GM12878 (cell line): ENCODE measurements at regions not wholly inside any gene's neighbourhood (a gene's known extent, or its start where the extent isn't known, plus 50 kb on each side); places are given as distances from the start of the nearest gene placed in this dataset.

Experiments used
- BCLAF1 ChIP-seq: fragments of 450-650 bp; IDR thresholded peaks from 2 replicates; pipeline ENCODE4 v1.6.1; 2017; ENCODE audit warnings: antibody characterized with exemption, mild to moderate bottlenecking, moderate library complexity
- CHD2 ChIP-seq: IDR thresholded peaks from 2 replicates; pipeline ENCODE4 v1.6.1; 2011; ENCODE audit warnings: low read depth, low read length, improper control_type of control experiment, borderline replicate concordance
- EED ChIP-seq: sonication (generic); IDR thresholded peaks from 2 replicates; pipeline ENCODE4 v1.6.1; 2016; ENCODE audit warnings: antibody characterized with exemption, low read depth
- EGR1 ChIP-seq, 2 experiments: IDR thresholded peaks; 1 replicate in 1 of 2; 2 replicates in 1 of 2; pipeline ENCODE4 v1.6.1; 2011 to 2012; ENCODE audit warnings: low read depth in 2 of 2, low read length in 2 of 2, borderline replicate concordance in 1 of 2, mild to moderate bottlenecking in 1 of 2, moderate library complexity in 1 of 2
- LARP7 ChIP-seq: fragments of 450-650 bp; IDR thresholded peaks from 2 replicates; pipeline ENCODE4 v1.6.1; 2017; ENCODE audit warnings: mild to moderate bottlenecking
- TCF7 ChIP-seq: IDR thresholded peaks from 2 replicates; pipeline ENCODE4 v1.6.1; 2014; ENCODE audit warnings: antibody characterized with exemption, borderline replicate concordance
- TF ChIP-seq, protein P1 (sequence below), 3 experiments: IDR thresholded peaks in 2 of 3; conservative IDR thresholded peaks in 1 of 3; 2 replicates each; pipeline ENCODE4 v1.5.1; 2011; ENCODE audit warnings: low read depth in 3 of 3, low read length in 3 of 3, mild to moderate bottlenecking in 3 of 3, control low read depth in 2 of 3, moderate library complexity in 2 of 3, inconsistent platforms in 1 of 3, mixed read lengths in 1 of 3; ENCODE audit not compliant: control insufficient read depth in 2 of 3, insufficient read depth in 1 of 3; ENCODE audit errors: extremely low read depth in 1 of 3
- TF ChIP-seq, protein P2 (sequence below): IDR thresholded peaks from 2 replicates; pipeline ENCODE4 v1.6.1; 2011; ENCODE audit warnings: low read depth, low read length, improper control_type of control experiment, borderline replicate concordance

- TF ChIP-seq, protein P1, sequence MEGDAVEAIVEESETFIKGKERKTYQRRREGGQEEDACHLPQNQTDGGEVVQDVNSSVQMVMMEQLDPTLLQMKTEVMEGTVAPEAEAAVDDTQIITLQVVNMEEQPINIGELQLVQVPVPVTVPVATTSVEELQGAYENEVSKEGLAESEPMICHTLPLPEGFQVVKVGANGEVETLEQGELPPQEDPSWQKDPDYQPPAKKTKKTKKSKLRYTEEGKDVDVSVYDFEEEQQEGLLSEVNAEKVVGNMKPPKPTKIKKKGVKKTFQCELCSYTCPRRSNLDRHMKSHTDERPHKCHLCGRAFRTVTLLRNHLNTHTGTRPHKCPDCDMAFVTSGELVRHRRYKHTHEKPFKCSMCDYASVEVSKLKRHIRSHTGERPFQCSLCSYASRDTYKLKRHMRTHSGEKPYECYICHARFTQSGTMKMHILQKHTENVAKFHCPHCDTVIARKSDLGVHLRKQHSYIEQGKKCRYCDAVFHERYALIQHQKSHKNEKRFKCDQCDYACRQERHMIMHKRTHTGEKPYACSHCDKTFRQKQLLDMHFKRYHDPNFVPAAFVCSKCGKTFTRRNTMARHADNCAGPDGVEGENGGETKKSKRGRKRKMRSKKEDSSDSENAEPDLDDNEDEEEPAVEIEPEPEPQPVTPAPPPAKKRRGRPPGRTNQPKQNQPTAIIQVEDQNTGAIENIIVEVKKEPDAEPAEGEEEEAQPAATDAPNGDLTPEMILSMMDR (IDR thresholded peaks at IDR 0.05 in 2 of 3, conservative IDR thresholded peaks at IDR 0.05 in 1 of 3; ENCODE audit: control insufficient read depth in 2 of 3, extremely low read depth in 1 of 3, insufficient read depth in 1 of 3, low read depth in 3 of 3, low read length in 3 of 3): no peak
- no peak for TF ChIP-seq EGR1 (IDR thresholded peaks at IDR 0.05; ENCODE audit: borderline replicate concordance in 1 of 2, low read depth in 2 of 2, low read length in 2 of 2)
- TF ChIP-seq, protein P2, sequence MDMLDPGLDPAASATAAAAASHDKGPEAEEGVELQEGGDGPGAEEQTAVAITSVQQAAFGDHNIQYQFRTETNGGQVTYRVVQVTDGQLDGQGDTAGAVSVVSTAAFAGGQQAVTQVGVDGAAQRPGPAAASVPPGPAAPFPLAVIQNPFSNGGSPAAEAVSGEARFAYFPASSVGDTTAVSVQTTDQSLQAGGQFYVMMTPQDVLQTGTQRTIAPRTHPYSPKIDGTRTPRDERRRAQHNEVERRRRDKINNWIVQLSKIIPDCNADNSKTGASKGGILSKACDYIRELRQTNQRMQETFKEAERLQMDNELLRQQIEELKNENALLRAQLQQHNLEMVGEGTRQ: no peak
- TF ChIP-seq BCLAF1: no peak
- TF ChIP-seq CHD2: no peak
- no peak for TF ChIP-seq LARP7
- no peak for TF ChIP-seq EED
- TF ChIP-seq TCF7: no peak
These were observed 673.8 kb downstream of the PRELID2 start for GRCh38 chr5:145161391-145161790.
